Chondrocyte (in vitro differentiated cells): ENCODE measurements at regions not wholly inside any gene's neighbourhood (a gene's known extent, or its start where the extent isn't known, plus 50 kb on each side); places are given as distances from the start of the nearest gene placed in this dataset.

Source experiments
- DNase-seq: peaks from one replicate; pipeline ENCODE4 v3.0.0; 2021; ENCODE audit warnings: mixed read lengths, low spot score
- H3K27ac Mint-ChIP-seq: one replicate; pipeline ENCODE4 v1.8.0; 2021; ENCODE audit warnings: mild to moderate bottlenecking, moderate library complexity, mixed read lengths; ENCODE audit not compliant: unreplicated experiment
- H3K27me3 Mint-ChIP-seq: 2 replicates; pipeline ENCODE4 v1.8.0; 2021; ENCODE audit warnings: low read depth, mixed read lengths
- H3K36me3 Mint-ChIP-seq: 2 replicates; pipeline ENCODE4 v1.8.0; 2021; ENCODE audit warnings: low read depth, mixed read lengths
- H3K4me1 Mint-ChIP-seq: 2 replicates; pipeline ENCODE4 v1.8.0; 2021; ENCODE audit warnings: low read depth, mild to moderate bottlenecking, mixed read lengths
- H3K4me3 Mint-ChIP-seq: one replicate; pipeline ENCODE4 v1.8.0; 2021; ENCODE audit warnings: mild to moderate bottlenecking, moderate library complexity, mixed read lengths; ENCODE audit not compliant: unreplicated experiment
- H3K9me3 Mint-ChIP-seq: 2 replicates; pipeline ENCODE4 v1.8.0; 2021; ENCODE audit warnings: low read depth, mixed read lengths
- CTCF ChIP-seq: fragments of 200-600 bp; sonication (generic); IDR thresholded peaks from 2 replicates; pipeline ENCODE4 v1.5.0; 2021; ENCODE audit warnings: antibody characterized with exemption, mild to moderate bottlenecking, moderate library complexity

GRCh38 chr1:95386915-95387314, 152.9 kb downstream of the RWDD3 start:
- DNase-seq = no peak
- Mint-ChIP-seq H3K27me3 (peaks cover 9% of the 10 kb centered on the region), H3K4me3 (no peak overlapping the region), H3K9me3 (no peaks in the 10 kb centered on the region), H3K4me1 (no peaks in the 10 kb centered on the region), H3K27ac (no peak overlapping the region), H3K36me3 (no peaks in the 10 kb centered on the region)
- no peak for TF ChIP-seq CTCF

- H3K36me3 Mint-ChIP-seq = no peaks in the 10 kb centered on the region
These were observed 154.0 kb downstream of the RWDD3 start for GRCh38 chr1:95388031-95388430.

GRCh38 chr1:95393434-95393833, 159.4 kb downstream of the RWDD3 start:
- no peaks in the 10 kb centered on the region for H3K4me1 Mint-ChIP-seq
- no peak for TF ChIP-seq CTCF
- no peak for DNase-seq
- no peaks in the 10 kb centered on the region for H3K36me3 Mint-ChIP-seq
- H3K4me3 Mint-ChIP-seq = no peak overlapping the region
- H3K27ac Mint-ChIP-seq = no peak overlapping the region
- no peaks in the 10 kb centered on the region for H3K9me3 Mint-ChIP-seq
- H3K27me3 Mint-ChIP-seq = peaks cover 12% of the 10 kb centered on the region

More at GRCh38 chr1:95388031-95388430, 154.0 kb downstream of the RWDD3 start:
- TF ChIP-seq CTCF = no peak
- H3K27me3 Mint-ChIP-seq = peaks cover 9% of the 10 kb centered on the region
- no peak overlapping the region for H3K27ac Mint-ChIP-seq
- H3K4me3 Mint-ChIP-seq = no peak overlapping the region
- no peaks in the 10 kb centered on the region for H3K9me3 Mint-ChIP-seq
- DNase-seq = no peak
- H3K4me1 Mint-ChIP-seq = no peaks in the 10 kb centered on the region

- no peak for DNase-seq
- H3K4me3 Mint-ChIP-seq = no peak overlapping the region
- H3K4me1 Mint-ChIP-seq = no peaks in the 10 kb centered on the region
- H3K9me3 Mint-ChIP-seq = peaks cover 8% of the 10 kb centered on the region
- no peak overlapping the region for H3K27ac Mint-ChIP-seq
- no peaks in the 10 kb centered on the region for H3K36me3 Mint-ChIP-seq
- no peak for TF ChIP-seq CTCF
- H3K27me3 Mint-ChIP-seq = peaks cover 4% of the 10 kb centered on the region
These were observed 162.5 kb downstream of the RWDD3 start for GRCh38 chr1:95396557-95396956.

GRCh38 chr1:95402780-95403179, 168.8 kb downstream of the RWDD3 start:
- Mint-ChIP-seq H3K9me3 (peaks cover 16% of the 10 kb centered on the region), H3K4me3 (no peak overlapping the region), H3K36me3 (no peaks in the 10 kb centered on the region), H3K27ac (no peak overlapping the region), H3K27me3 (peaks cover 10% of the 10 kb centered on the region), H3K4me1 (no peaks in the 10 kb centered on the region)
- no peak for DNase-seq
- TF ChIP-seq CTCF = no peak
